ENCODE measurements at regions not wholly inside any gene's neighbourhood (a gene's known extent, or its start where the extent isn't known, plus 50 kb on each side); places are given as distances from the start of the nearest gene placed in this dataset.
"Not testable (repeated sequence)": the region's sequence is repeated elsewhere in the genome, so short reads cannot be mapped to it uniquely, and the experiment has no call there.

DNA sequence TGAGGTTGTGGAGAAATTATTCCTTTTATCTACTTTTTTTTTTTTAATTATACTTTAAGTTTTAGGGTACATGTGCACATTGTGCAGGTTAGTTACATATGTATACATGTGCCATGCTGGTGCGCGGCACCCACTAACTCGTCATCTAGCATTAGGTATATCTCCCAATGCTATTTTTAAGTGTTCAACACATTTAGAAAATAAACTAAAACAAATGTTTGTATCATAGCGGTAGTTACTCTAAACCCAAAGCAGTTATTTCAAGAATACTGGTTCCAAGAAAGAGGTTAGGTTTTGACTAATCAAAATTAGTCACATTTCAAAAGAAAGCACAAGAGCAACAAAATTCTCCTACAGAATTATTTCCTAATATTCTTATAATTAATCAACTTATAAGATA is 119.5 kb upstream of the SEM1 start:
- not testable (repeated sequence) for DNase-seq

GRCh38 chr7:96831446-96831845 is 121.8 kb upstream of the SEM1 start:
- no peak for DNase-seq

- DNase-seq: no peak
These were observed 122.5 kb upstream of the SEM1 start for GRCh38 chr7:96832092-96832662.

DNA sequence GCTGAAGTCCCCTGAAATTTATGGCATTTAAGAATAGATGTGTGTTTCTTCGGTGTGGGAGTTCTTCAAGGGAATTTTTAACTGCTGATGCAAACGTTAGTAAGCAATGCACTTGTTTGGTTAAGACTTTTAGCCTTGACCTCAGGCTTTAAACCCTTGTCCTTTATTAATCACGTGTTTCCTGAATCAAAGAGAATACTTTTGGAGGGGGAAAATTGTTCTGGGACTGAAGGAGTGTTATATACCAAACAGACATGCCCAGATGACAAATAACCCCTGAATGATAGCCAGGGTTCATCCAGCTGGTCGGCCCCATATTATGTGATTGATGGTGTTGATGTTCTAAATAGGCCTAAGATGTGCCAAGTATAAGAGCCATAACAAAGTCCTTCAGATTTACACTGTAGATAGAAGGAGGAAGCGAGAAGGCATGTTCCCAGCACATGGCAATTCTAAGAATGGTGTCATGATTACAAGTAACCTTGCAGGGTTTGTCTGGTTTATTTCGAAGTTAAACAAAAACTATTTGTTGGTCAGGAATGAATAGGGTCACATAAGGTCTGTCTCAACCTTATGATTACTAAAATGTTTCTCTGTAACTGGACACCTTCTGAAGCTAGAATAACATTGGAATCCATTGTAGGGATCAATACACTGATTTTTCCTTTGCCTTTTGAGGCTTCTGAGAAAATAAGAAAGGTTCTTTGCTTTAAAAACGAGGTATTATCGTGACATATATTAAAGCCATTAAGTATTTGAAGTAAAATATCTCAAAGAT is 124.2 kb upstream of the SEM1 start:
- DNase-seq: no peak

DNA sequence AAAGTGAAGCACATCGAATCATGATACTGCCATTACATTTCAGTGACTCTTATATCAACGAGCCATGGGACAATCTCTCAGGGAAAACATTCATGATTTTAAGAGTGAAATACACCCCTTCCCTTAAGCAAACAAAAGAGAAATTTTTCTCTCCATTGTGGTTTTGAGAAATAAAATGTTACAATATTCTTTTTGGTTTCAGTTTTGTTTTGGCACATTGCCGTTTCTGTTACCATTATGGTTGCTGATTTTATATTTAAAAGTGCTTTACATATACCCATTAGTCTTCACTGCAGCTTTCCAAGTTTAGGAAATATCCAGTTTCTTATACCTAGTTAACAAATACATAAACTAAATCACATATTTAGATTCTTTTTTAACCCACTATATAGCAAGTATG is 126.8 kb upstream of the SEM1 start:
- no peak for DNase-seq

- peak; percentile 65 for DNase-seq
These were observed 127.9 kb upstream of the SEM1 start for GRCh38 chr7:96837593-96837992.

GRCh38 chr7:96838481-96838880 is 128.8 kb upstream of the SEM1 start:
- no peak for DNase-seq

GRCh38 chr7:96855139-96855538 is 145.5 kb upstream of the SEM1 start:
- no peak for DNase-seq

GRCh38 chr7:96855691-96856090 is 146.0 kb upstream of the SEM1 start:
- DNase-seq: no peak

GRCh38 chr7:96869538-96869937 is 135.8 kb upstream of the DLX6 start:
- DNase-seq: no peak

DNA sequence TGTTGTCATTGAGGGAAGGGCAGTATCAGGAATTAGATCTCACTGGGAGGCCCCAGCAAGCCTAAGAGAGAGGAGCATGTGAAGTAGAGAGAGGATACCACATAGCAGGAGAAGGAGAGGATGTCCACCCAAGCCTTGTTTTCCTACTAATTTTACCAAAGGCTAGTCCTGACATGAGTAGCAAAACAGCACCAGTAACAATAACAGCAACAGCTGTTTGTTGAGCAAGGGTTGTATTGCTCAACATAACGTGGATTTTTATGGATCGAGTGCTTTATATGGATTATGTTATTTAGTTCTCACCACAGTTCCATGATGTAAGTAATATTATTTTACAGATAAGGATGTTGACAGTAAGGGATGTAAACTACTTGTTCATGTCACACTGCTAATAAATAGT is 135.2 kb upstream of the DLX6 start:
- DNase-seq: no peak

DNA sequence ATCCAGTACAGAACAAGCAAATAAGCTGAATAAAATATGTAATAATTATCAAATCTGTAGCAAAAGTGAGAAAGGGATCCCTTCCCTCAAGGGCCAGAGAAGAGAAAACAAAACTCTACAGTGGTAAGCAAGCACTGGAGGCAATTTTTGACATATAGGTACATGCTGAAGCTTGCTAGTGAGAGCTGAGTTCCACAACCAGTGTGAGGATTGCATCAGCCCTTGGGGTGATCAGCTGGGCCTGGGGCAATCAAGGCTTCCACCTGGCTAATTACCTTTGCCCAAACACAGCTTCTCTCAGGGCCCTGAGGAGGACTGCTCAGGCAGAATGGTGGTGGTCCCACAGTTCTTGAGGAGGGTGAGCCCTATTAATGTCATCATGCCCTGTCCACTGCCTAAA is 134.4 kb upstream of the DLX6 start:
- no peak for DNase-seq

DNA sequence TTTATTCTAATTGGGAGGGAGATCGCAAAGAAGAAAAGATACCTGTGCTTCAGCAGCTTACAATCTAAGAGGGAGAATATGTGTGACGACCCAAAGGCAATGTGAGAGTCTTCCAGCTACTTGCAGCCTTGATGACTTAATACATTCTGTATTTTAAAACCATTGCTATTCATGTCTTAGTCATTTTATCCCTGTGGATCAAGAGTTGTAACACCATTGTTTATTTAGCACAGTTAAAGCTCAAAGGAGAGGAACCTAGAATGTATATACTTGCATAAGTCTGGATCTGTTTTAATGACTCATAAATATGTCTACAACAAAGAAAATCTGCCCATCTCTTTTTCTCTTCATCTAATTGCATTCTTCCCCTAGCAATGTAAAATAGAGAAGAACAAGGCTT is 117.9 kb upstream of the DLX6 start:
- no peak for DNase-seq

GRCh38 chr7:96899108-96899507 is 106.2 kb upstream of the DLX6 start:
- DNase-seq: no peak

DNA sequence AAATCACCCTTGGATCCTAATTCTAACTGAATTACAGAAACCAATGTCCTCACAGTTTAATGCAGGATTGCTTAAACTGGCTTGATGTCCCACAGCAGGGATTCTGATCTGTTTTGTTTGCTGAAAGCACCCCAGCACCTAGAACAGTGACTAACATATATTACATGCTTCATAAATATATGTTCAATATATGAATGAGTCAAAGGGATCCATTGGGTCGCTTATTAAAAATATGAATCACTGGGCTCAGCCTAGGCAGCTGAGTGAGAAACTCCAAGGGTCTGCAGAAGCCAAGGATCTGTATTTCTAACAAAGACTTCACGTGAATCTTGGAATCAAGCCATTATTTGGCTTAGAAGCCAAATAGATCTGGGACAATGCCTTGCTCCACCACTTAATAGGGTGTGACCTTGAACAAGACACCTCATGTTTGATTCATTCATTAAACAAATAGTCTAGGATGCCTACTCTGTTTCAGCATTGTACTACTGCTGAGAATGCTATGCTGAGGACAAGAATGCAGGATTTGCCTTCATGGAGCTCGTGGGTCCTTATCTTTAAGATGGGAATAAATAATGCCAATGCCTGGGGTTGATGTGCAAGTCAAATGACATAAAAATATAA is 103.4 kb upstream of the DLX6 start:
- DNase-seq: no peak

- no peak for DNase-seq
These were observed 101.4 kb upstream of the DLX6 start for GRCh38 chr7:96903906-96904305.

DNA sequence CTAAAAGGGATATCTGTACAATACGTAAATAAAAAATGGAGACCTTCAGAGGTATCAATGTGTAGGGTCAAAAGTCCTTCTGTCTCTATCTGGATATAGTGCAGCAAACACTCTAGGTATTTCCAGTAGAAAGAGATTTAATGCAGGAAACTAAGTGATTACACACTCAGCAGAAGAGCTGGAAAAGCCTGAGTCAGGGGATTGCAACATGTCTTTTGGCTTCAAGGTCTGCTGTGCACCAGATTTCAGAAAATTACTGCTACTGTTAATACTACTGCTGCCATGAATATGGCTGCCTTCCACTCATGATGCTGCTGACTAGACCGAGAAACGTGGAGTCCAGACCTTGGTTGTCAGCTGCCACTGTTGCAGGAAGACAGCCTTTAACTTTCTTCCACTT is 94.9 kb upstream of the DLX6 start:
- no peak for DNase-seq

DNA sequence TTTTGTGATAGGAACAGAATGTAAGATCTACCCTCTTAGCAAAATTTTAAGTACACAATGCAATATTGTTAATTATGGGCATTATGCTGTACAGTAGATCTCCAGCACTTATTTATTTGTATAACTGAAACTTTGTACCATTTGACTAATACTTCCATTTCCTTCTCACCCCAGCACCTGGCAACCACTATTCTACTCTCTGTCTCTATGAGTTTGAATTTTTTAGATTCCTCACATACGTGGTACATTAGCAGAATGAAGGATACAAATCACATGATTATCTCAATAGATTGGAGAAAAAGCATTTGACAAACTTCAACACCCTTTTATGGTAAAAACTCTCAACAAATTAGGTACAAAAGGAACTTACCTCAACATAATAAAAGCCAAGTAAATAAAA is 90.3 kb upstream of the DLX6 start:
- no peak for DNase-seq

DNA sequence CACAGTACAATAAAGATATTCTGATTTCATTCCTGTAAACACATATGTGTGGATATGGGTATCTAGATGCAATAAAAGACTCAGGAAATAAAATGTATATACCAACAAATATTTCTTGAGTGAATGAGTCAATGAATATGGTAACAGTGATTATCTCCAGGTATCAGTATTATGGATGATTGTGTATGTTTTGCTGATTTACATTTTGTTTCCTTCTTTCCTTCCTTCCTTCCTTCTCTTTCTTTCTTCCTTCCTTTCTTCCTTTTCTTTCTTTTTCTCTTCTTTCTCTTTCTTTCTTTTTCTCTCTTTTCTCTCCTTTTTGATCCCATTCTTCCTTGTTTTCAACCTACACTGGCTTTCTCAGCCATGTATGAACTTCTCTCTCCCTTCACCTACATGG is 85.3 kb upstream of the DLX6 start:
- DNase-seq: no peak

DNA sequence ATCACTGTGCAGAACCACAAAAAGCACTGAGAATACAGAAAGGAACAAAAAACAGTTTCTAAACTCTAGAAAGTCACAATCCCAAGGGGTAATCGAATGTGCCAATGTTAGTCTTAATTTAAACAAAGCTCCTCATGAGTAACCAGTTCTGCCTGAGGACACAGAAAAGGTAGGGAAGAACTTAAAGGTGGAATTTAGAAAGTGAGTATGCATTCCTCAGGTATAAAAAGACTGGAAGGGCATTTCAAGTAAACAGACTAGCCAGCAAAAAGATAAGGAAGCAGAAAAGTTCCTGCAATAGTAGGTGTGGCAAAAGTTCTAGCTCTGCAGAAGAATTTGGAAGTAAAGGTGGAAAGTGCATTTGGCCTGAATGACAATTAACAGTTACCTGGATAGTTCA is 84.6 kb upstream of the DLX6 start:
- DNase-seq: no peak

- no peak for DNase-seq
These were observed 84.1 kb upstream of the DLX6 start for GRCh38 chr7:96921231-96921630.

- DNase-seq: no peak
These were observed 83.6 kb upstream of the DLX6 start for GRCh38 chr7:96921771-96922170.

DNA sequence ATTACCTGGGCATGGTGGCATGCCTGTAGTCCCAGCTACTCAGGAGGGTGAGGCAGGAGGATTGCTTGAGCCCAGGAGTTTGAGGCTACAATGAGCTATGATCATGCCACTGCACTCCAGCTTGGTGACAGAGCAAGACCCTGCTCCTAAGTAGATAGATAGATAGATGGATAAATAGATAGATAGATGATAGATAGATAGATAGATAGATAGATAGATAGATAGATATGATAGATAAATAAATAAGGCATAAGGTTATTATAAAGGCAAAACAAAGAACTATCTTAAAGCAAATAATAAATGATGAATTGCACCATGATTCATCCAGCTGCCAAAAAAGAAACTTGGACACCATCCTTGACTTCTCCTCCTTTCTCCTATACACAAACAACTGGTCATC is 82.0 kb upstream of the DLX6 start:
- not testable (repeated sequence) for DNase-seq

DNA sequence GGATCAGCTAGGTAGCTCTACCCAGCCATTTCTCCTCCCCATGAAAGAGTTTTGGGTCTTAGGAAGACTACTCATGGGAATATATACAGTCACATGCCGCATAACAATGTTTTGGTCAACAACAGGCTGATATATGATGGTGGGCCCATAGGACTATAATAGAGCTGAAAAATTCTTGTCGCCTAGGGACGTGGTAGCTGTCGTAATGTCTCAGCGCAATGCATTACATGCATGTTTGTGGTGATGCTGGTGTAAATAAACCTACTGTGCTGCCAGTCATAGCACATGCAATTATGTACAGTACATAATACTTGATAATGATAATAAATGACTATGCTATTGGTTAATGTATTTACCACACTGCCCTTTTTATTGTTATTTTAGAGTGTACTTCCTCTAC is 78.2 kb upstream of the DLX6 start:
- DNase-seq: no peak

DNA sequence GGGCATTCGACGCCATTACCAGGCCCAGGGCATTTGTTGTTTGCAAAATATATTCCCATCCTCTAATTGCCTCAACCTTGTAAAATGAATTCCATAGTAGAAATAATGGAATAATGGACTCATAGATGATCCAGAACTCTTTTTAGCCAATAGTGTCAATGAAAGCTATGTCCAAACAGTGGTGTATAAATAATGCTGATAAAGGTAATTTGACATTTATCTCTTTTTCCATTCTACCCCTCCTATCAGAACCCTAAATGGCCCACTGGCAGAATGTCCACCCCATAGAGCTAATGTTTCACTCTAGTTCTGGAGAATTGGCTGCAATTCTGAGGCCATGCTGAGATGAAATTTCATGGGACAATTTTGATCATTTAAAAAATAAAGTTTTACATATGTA is 76.4 kb upstream of the DLX6 start:
- DNase-seq: no peak

Measured in central memory CD4-positive, alpha-beta T cell (primary cell).